Mesenchymal stem cell (in vitro differentiated cells and primary cell): ENCODE measurements at regions not wholly inside any gene's neighbourhood (a gene's known extent, or its start where the extent isn't known, plus 50 kb on each side); places are given as distances from the start of the nearest gene placed in this dataset.

Experiments used
- DNase-seq: peaks from one replicate; pipeline ENCODE4 v3.0.0-alpha.2; 2013
- H2AFZ ChIP-seq: one replicate; pipeline ENCODE4 v1.6.1; 2013; ENCODE audit warnings: low read depth, mild to moderate bottlenecking, control low read depth, inconsistent platforms, low read length, moderate library complexity
- H2AK5ac ChIP-seq: 2 replicates; pipeline ENCODE4 v1.6.1; 2013; ENCODE audit warnings: low read length, moderate library complexity, mild to moderate bottlenecking, inconsistent platforms; ENCODE audit not compliant: severe bottlenecking
- H2BK120ac ChIP-seq: one replicate; pipeline ENCODE4 v1.6.1; 2013; ENCODE audit warnings: low read depth, mild to moderate bottlenecking, inconsistent platforms, low read length, moderate library complexity
- H2BK12ac ChIP-seq, 2 experiments: one replicate each; pipeline ENCODE4 v1.6.1; 2013; ENCODE audit warnings: inconsistent platforms in 2 of 2, low read length in 2 of 2, mild to moderate bottlenecking in 2 of 2, moderate library complexity in 2 of 2, control low read depth in 1 of 2
- H2BK15ac ChIP-seq: one replicate; pipeline ENCODE4 v1.6.1; 2013; ENCODE audit warnings: mild to moderate bottlenecking, low read depth, inconsistent platforms; ENCODE audit not compliant: poor library complexity, severe bottlenecking
- H2BK5ac ChIP-seq: 2 replicates; pipeline ENCODE4 v1.6.1; 2013; ENCODE audit warnings: low read depth, mild to moderate bottlenecking, low read length, control low read depth, inconsistent platforms; ENCODE audit not compliant: poor library complexity, severe bottlenecking
- H3K14ac ChIP-seq, 2 experiments: one replicate each; pipeline ENCODE4 v1.6.1; 2013; ENCODE audit warnings: inconsistent platforms in 2 of 2, low read length in 2 of 2, control low read depth in 1 of 2, mild to moderate bottlenecking in 1 of 2, moderate library complexity in 1 of 2
- H3K18ac ChIP-seq, 2 experiments: one replicate each; pipeline ENCODE4 v1.6.1; 2013; ENCODE audit warnings: inconsistent platforms in 2 of 2, low read length in 2 of 2, control low read depth in 1 of 2, low read depth in 1 of 2, mild to moderate bottlenecking in 1 of 2
- H3K23ac ChIP-seq, 2 experiments: one replicate each; pipeline ENCODE4 v1.6.1; 2013; ENCODE audit warnings: inconsistent platforms in 2 of 2, low read length in 2 of 2, mild to moderate bottlenecking in 2 of 2, moderate library complexity in 2 of 2, control low read depth in 1 of 2
- H3K27ac ChIP-seq: 2 replicates; pipeline ENCODE4 v1.5.1; 2013; ENCODE audit warnings: mild to moderate bottlenecking, moderate library complexity, low read length, control low read depth, inconsistent platforms; ENCODE audit not compliant: poor library complexity, severe bottlenecking
- H3K27me3 ChIP-seq, 2 experiments: 2 replicates each; pipeline versions ENCODE4 v1.6.1 to v1.7.0; 2013; ENCODE audit warnings: low read length in 2 of 2, mild to moderate bottlenecking in 2 of 2, moderate library complexity in 2 of 2, control low read depth in 1 of 2, inconsistent platforms in 1 of 2; ENCODE audit not compliant: control insufficient read depth in 1 of 2, insufficient read depth in 1 of 2
- H3K36me3 ChIP-seq, 2 experiments: 2 replicates each; pipeline versions ENCODE4 v1.6.1 to v1.7.0; 2013; ENCODE audit warnings: low read length in 2 of 2, control low read depth in 1 of 2, inconsistent platforms in 1 of 2, low read depth in 1 of 2, mild to moderate bottlenecking in 1 of 2; ENCODE audit not compliant: insufficient read depth in 2 of 2, control insufficient read depth in 1 of 2
- H3K4ac ChIP-seq, 2 experiments: one replicate each; pipeline ENCODE4 v1.6.1; 2013; ENCODE audit warnings: inconsistent platforms in 2 of 2, low read length in 2 of 2, mild to moderate bottlenecking in 2 of 2, moderate library complexity in 2 of 2, control low read depth in 1 of 2, low read depth in 1 of 2
- H3K4me1 ChIP-seq: 2 replicates; pipeline ENCODE4 v1.6.1; 2013; ENCODE audit warnings: low read depth, low read length, control low read depth; ENCODE audit not compliant: control insufficient read depth, insufficient read depth
- H3K4me2 ChIP-seq: 2 replicates; pipeline ENCODE4 v1.6.1; 2013; ENCODE audit warnings: low read length, mild to moderate bottlenecking, inconsistent platforms; ENCODE audit not compliant: poor library complexity, severe bottlenecking
- H3K4me3 ChIP-seq, 2 experiments: 2 replicates each; pipeline versions ENCODE4 v1.5.1 to v1.7.0; 2013; ENCODE audit warnings: low read length in 2 of 2, mild to moderate bottlenecking in 2 of 2, control low read depth in 1 of 2, low read depth in 1 of 2; ENCODE audit not compliant: insufficient read depth in 1 of 2
- H3K79me1 ChIP-seq: replicated peaks from 2 replicates; pipeline ENCODE4 v1.6.1; 2013; ENCODE audit warnings: mild to moderate bottlenecking, control low read depth, low read length, inconsistent platforms; ENCODE audit not compliant: poor library complexity, severe bottlenecking
- H3K9ac ChIP-seq: 2 replicates; pipeline ENCODE4 v1.7.0; 2013; ENCODE audit warnings: mild to moderate bottlenecking, low read length, moderate library complexity
- H3K9me3 ChIP-seq: 2 replicates; pipeline ENCODE4 v1.7.0; 2013; ENCODE audit warnings: mild to moderate bottlenecking, low read length; ENCODE audit not compliant: control insufficient read depth
- H4K8ac ChIP-seq: one replicate; pipeline ENCODE4 v1.6.1; 2013; ENCODE audit warnings: inconsistent platforms, mild to moderate bottlenecking, low read length, moderate library complexity
- H4K91ac ChIP-seq: one replicate; pipeline ENCODE4 v1.6.1; 2013; ENCODE audit warnings: mild to moderate bottlenecking, low read length, inconsistent platforms
- WGBS: methylation state at CpG from one replicate; pipeline ENCODE4 v1.1.7; 2013; ENCODE audit warnings: mixed read lengths; 5-methylcytosine and 5-hydroxymethylcytosine counted together

- Histone ChIP-seq H2BK5ac (no peak overlapping the region), H3K18ac (no peak overlapping the region), H3K4ac (no peak overlapping the region), H3K79me1 (no peaks in the 10 kb centered on the region), H3K4me1 (no peaks in the 10 kb centered on the region), H3K9ac (no peak overlapping the region), H2AFZ (no peak overlapping the region), H2BK15ac (no peak overlapping the region), H3K9me3 (no peaks in the 10 kb centered on the region), H3K4me3 (no peak overlapping the region), H2AK5ac (no peak overlapping the region), H3K23ac (no peak overlapping the region), H3K27me3 (no peaks in the 10 kb centered on the region), H3K14ac (no peak overlapping the region), H3K4me2 (no peak overlapping the region), H2BK12ac (no peak overlapping the region), H3K36me3 (peaks cover 0 to 3% of the 10 kb centered on the region in 2 experiments), H3K27ac (no peak overlapping the region), H4K91ac (no peak overlapping the region), H2BK120ac (no peak overlapping the region), H4K8ac (no peak overlapping the region)
- DNase-seq = no peak
Observed at GRCh38 chr12:90827567-90827966, 127.4 kb downstream of the CCER1 start.

GRCh38 chr12:90826036-90826435, 128.9 kb downstream of the CCER1 start:
- Histone ChIP-seq H3K23ac (no peak overlapping the region), H2BK12ac (no peak overlapping the region), H3K36me3 (peaks cover 0 to 3% of the 10 kb centered on the region in 2 experiments), H3K9me3 (no peaks in the 10 kb centered on the region), H3K9ac (no peak overlapping the region), H2AK5ac (no peak overlapping the region), H2BK120ac (no peak overlapping the region), H3K4me3 (no peak overlapping the region), H3K4me1 (no peaks in the 10 kb centered on the region), H2AFZ (peak overlapping the region; percentile 61), H4K8ac (no peak overlapping the region), H3K27ac (no peak overlapping the region), H3K4me2 (no peak overlapping the region), H3K18ac (no peak overlapping the region), H3K79me1 (no peaks in the 10 kb centered on the region), H4K91ac (no peak overlapping the region), H3K4ac (no peak overlapping the region), H3K14ac (no peak overlapping the region), H3K27me3 (no peaks in the 10 kb centered on the region), H2BK5ac (no peak overlapping the region), H2BK15ac (no peak overlapping the region)
- DNase-seq = no peak
- 61% methylated on average over 2 of the region's 3 CpGs for WGBS

GRCh38 chr12:90823859-90824258, 131.1 kb downstream of the CCER1 start:
- Histone ChIP-seq H3K79me1 (no peaks in the 10 kb centered on the region), H3K14ac (no peak overlapping the region), H3K27ac (no peak overlapping the region), H2AFZ (no peak overlapping the region), H3K27me3 (no peaks in the 10 kb centered on the region), H3K4me2 (no peak overlapping the region), H3K18ac (no peak overlapping the region), H4K91ac (no peak overlapping the region), H3K4ac (no peak overlapping the region), H2BK12ac (no peak overlapping the region), H2BK5ac (no peak overlapping the region), H2BK15ac (no peak overlapping the region), H3K4me3 (no peak overlapping the region), H3K23ac (peak overlapping the region in 1 of 2 experiments; percentile 83), H3K9me3 (no peaks in the 10 kb centered on the region), H3K36me3 (peaks cover 0 to 3% of the 10 kb centered on the region in 2 experiments), H2BK120ac (no peak overlapping the region), H3K4me1 (no peaks in the 10 kb centered on the region), H4K8ac (no peak overlapping the region), H3K9ac (no peak overlapping the region), H2AK5ac (no peak overlapping the region)
- 98% methylated on average over 32 of the region's 32 CpGs for WGBS
- DNase-seq = no peak

- Histone ChIP-seq H2AFZ (no peak overlapping the region), H3K27me3 (no peaks in the 10 kb centered on the region), H3K4me2 (no peak overlapping the region), H3K14ac (no peak overlapping the region), H2BK15ac (no peak overlapping the region), H3K4ac (no peak overlapping the region), H4K8ac (no peak overlapping the region), H2BK12ac (no peak overlapping the region), H3K4me1 (no peaks in the 10 kb centered on the region), H3K36me3 (peaks cover 0 to 3% of the 10 kb centered on the region in 2 experiments), H3K18ac (no peak overlapping the region), H3K27ac (no peak overlapping the region), H2AK5ac (no peak overlapping the region), H3K9ac (no peak overlapping the region), H3K23ac (no peak overlapping the region), H3K79me1 (no peaks in the 10 kb centered on the region), H4K91ac (no peak overlapping the region), H2BK120ac (no peak overlapping the region), H3K9me3 (no peaks in the 10 kb centered on the region), H3K4me3 (no peak overlapping the region), H2BK5ac (no peak overlapping the region)
- DNase-seq = no peak
Observed at GRCh38 chr12:90819709-90820108, 135.3 kb downstream of the CCER1 start.
